SK-N-MC (cell line): ENCODE measurements at regions not wholly inside any gene's neighbourhood (a gene's known extent, or its start where the extent isn't known, plus 50 kb on each side); places are given as distances from the start of the nearest gene placed in this dataset.

Experiments used
- EZH2 ChIP-seq: fragments of 200-600 bp; sonication (generic); IDR thresholded peaks from one replicate; pipeline ENCODE4 v1.6.1; 2017; ENCODE audit warnings: antibody characterized with exemption
- FOXP2 ChIP-seq: optimal IDR thresholded peaks from 2 replicates; pipeline ENCODE3; 2011; ENCODE audit warnings: mild to moderate bottlenecking, moderate library complexity; ENCODE audit not compliant: insufficient read depth; ENCODE audit errors: extremely low read length, control extremely low read depth
- POLR2AphosphoS5 ChIP-seq: IDR thresholded peaks from 2 replicates; pipeline ENCODE4 v1.6.1; 2012; ENCODE audit warnings: mild to moderate bottlenecking, low read depth, low read length, borderline replicate concordance

DNA sequence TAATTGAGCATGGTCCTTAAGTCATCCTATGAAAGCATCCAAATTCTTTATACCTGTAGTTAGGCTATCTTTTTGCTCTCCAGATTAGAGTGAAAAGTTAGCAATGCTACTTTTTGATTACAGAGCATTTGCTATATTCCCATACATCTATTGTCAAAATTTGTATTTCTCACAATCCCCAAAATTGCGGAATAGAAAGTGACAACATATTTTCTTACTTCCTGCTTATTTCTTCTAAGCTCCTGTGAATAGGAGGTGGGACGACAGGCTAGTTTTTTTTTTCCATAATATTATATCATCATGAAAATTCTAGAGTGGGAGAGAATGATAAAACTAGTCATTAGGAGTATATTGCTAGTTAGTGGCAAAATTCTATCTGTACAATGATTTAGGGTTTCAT, 264.0 kb upstream of the DPYD start:
- TF ChIP-seq POLR2AphosphoS5 (no peak), EZH2 (no peak), FOXP2 (no peak)
